ENCODE measurements at regions not wholly inside any gene's neighbourhood (a gene's known extent, or its start where the extent isn't known, plus 50 kb on each side); places are given as distances from the start of the nearest gene placed in this dataset.

- TF ChIP-seq CGGBP1 (CRISPR knock-in tag; IDR thresholded peaks at IDR 0.05) (no peak), NBN (IDR thresholded peaks at IDR 0.05; ENCODE audit: low read depth) (no peak), SMAD1 (IDR thresholded peaks at IDR 0.05; ENCODE audit: low read depth, low read length, partially characterized antibody) (no peak), MCM3 (IDR thresholded peaks at IDR 0.05) (no peak), DDX20 (tag; IDR thresholded peaks at IDR 0.05; ENCODE audit: low read depth) (no peak), ZNF263 (CRISPR knock-in tag; IDR thresholded peaks at IDR 0.05; ENCODE audit: borderline replicate concordance) (peak; percentile 86), HCFC1 (IDR thresholded peaks at IDR 0.05; ENCODE audit: low read depth, low read length) (no peak), KLF6 (CRISPR knock-in tag; IDR thresholded peaks at IDR 0.05; ENCODE audit: borderline replicate concordance) (no peak), SIRT6 (IDR thresholded peaks at IDR 0.05; ENCODE audit: low read depth, low read length) (no peak), GATA2 (CRISPR knock-in tag; IDR thresholded peaks at IDR 0.05) (peak; percentile 67), HNRNPUL1 (IDR thresholded peaks at IDR 0.05; ENCODE audit: low read length) (no peak)
These were observed 124.1 kb upstream of the TNRC6C start (continued) for GRCh38 chr17:77834170-77835115.

- ATAC-seq (no peak), FAIRE-seq (no peak), DNase-seq (ENCODE audit: extremely low read depth in 1 of 4, low spot score in 3 of 4) (no peak)
- no TSS peak for BruUV-seq (replicated peaks)
- Histone ChIP-seq H3K9me1 (ENCODE audit: control insufficient read depth, insufficient read depth, low read length) (no peaks in the 10 kb centered on the region), H3K4me2 (ENCODE audit: insufficient read depth, low read length) (no peak overlapping the region), H2AFZ (ENCODE audit: low read depth, low read length) (no peak overlapping the region), H3K27me3 (ENCODE audit: control insufficient read depth in 2 of 2, insufficient read depth in 2 of 2, low read length in 2 of 2) (no peaks in the 10 kb centered on the region), H4K20me1 (replicated peaks; ENCODE audit: control insufficient read depth, insufficient read depth, low read length) (no peaks in the 10 kb centered on the region), H3K27ac (ENCODE audit: extremely low read depth, low read depth, low read length) (no peak overlapping the region), H3K9ac (ENCODE audit: insufficient read depth in 1 of 2, low read depth in 2 of 2, low read length in 2 of 2) (no peak overlapping the region), H3K4me1 (replicated peaks in 1 of 2; ENCODE audit: control insufficient read depth in 2 of 2, insufficient read depth in 2 of 2, low read length in 2 of 2) (peaks cover 27 to 42% of the 10 kb centered on the region in 2 experiments), H3K4me3 (no peak overlapping the region), H3K36me3 (ENCODE audit: control insufficient read depth, insufficient read depth, low read length) (no peaks in the 10 kb centered on the region), H3K9me3 (replicated peaks; ENCODE audit: control insufficient read depth, insufficient read depth, low read depth, low read length) (no peaks in the 10 kb centered on the region), H3K79me2 (ENCODE audit: control insufficient read depth, insufficient read depth, low read length) (no peaks in the 10 kb centered on the region)
- intact Hi-C loops (cut with micrococcal nuclease) = loop anchor here (10.0 kb wide), 1 partner anchor 48 kb away; no protein-coding TSS in a partner anchor
- WGBS (ENCODE audit: insufficient coverage, low coverage, missing lambda C conversion rate) = 72% methylated on average over 3 of the region's 3 CpGs
- ChIA-PET CTCF (ENCODE audit: low intra/inter-chr PET ratio) (no interaction called here), POLR2A (interaction anchor here (0.7 kb wide), 2 partner anchors 157 to 701 kb away, joined by 3 read pairs; no protein-coding TSS in a partner anchor)
- in situ Hi-C loops (cut with MboI) = no loop called here
- TF ChIP-seq TRIM25 (IDR thresholded peaks at IDR 0.05; ENCODE audit: borderline replicate concordance) (no peak), ATF3 (IDR thresholded peaks at IDR 0.05) (peak; percentile 57; the same call in 1 of the 2 replicates), ATF3 (CRISPR knock-in tag; conservative IDR thresholded peaks at IDR 0.05) (no peak), CEBPG (CRISPR knock-in tag; IDR thresholded peaks at IDR 0.05) (no peak), CEBPG (tag; conservative IDR thresholded peaks at IDR 0.05 in 1 of 2, IDR thresholded peaks at IDR 0.05 in 1 of 2) (peak in 1 of 2 experiments; percentile 54; a peak in 2 of 4 replicates)
These were observed 121.9 kb upstream of the TNRC6C start for GRCh38 chr17:77836557-77837041.
